D721Med (cell line): ENCODE measurements at regions not wholly inside any gene's neighbourhood (a gene's known extent, or its start where the extent isn't known, plus 50 kb on each side); places are given as distances from the start of the nearest gene placed in this dataset.

Experiments used
- DNase-seq: peaks from one replicate; pipeline ENCODE4 v3.0.0; 2011; ENCODE audit warnings: low spot score; ENCODE audit not compliant: insufficient read length
- FAIRE-seq: peaks from 2 replicates; lab custom pipeline; 2011; peaks lifted over from hg19 to GRCh38; lab: Jason Lieb, UNC
- TF ChIP-seq, protein P1 (sequence below): IDR thresholded peaks from 2 replicates; pipeline ENCODE4 v1.5.1; 2012; ENCODE audit warnings: mild to moderate bottlenecking, control low read depth; ENCODE audit not compliant: insufficient read depth; ENCODE audit errors: missing control alignments

DNA sequence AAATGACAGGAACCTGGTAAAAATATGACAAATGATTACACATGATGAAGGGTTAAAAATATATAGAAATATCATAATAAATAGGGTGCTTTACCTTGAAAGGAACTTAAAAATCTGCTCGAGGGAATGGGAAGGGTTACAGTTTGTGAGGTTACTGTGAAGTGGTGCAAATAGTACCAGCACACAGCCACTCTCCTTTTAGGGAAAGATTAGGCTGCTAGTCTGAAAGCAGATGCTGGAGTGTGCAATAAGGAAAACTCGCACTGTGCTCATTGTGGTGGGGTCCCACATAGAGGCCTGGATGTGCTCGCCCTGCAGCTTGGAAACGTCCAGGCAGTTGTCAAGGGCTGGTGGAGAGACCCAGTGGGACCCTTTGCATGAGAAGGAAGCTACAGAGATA, 145.9 kb upstream of the TBX20 start:
- TF ChIP-seq, protein P1, sequence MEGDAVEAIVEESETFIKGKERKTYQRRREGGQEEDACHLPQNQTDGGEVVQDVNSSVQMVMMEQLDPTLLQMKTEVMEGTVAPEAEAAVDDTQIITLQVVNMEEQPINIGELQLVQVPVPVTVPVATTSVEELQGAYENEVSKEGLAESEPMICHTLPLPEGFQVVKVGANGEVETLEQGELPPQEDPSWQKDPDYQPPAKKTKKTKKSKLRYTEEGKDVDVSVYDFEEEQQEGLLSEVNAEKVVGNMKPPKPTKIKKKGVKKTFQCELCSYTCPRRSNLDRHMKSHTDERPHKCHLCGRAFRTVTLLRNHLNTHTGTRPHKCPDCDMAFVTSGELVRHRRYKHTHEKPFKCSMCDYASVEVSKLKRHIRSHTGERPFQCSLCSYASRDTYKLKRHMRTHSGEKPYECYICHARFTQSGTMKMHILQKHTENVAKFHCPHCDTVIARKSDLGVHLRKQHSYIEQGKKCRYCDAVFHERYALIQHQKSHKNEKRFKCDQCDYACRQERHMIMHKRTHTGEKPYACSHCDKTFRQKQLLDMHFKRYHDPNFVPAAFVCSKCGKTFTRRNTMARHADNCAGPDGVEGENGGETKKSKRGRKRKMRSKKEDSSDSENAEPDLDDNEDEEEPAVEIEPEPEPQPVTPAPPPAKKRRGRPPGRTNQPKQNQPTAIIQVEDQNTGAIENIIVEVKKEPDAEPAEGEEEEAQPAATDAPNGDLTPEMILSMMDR = no peak
- no peak for DNase-seq
- FAIRE-seq = no peak

DNA sequence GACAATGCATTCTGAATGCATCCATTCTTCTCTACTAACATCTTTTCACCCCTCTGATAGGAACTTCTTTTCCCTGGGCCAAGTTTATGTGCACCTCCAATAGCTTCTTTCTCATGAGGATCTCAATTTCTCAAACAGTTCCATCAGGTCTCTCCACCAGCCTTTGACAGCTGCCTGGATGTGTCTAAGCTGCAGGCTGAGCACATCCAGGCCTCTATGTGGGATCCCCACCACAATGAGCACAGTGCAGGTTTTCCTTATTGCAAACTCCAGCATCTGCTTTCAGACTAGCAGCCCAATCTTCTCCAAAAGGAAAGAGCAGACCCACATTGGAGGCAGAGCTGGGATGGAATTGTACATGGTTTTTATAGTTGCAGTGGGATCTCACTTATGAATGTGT, 145.3 kb upstream of the TBX20 start:
- TF ChIP-seq, protein P1 = no peak
- DNase-seq (no peak), FAIRE-seq (no peak)

DNA sequence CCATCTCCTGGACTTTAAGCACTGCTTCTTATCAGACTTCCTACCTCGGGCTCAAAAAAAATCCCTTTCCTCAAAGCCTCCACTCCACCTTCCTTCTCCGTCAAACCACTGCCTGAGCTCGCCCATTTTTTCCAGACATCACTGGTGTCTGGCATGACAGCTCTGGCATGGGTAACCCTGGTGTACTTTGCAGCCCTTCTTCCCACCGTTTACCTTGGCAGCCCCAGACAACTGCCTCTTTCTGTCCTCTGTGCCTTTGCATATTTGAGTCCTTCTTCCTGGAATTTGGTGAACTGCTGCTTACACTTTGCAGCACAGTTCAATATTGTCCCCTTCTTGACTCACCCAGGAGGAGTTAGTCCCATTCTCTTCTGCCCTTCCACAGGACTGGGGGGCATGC, 144.6 kb upstream of the TBX20 start:
- TF ChIP-seq, protein P1 = no peak
- FAIRE-seq = no peak
- no peak for DNase-seq

DNA sequence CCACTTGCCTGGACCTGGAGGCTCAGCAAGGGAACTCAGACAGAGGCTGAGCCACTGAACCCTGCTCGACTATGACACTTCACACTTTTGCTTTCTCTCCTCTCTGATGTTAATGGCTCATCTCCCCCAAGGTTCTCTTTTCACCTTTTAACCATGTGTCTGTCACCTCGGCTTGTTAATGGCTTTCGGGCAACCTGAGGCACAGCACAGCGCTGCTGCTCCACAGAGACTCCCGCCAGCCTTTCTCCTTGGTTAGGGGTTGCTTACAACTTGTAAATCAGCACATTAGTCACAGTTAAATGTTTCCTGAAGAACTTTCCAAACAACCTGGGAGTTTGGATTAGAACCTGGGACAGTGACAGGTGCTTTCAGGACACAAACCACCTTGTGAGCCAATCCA, 136.2 kb upstream of the TBX20 start:
- DNase-seq (no peak), FAIRE-seq (no peak)
- TF ChIP-seq, protein P1 = no peak

DNA sequence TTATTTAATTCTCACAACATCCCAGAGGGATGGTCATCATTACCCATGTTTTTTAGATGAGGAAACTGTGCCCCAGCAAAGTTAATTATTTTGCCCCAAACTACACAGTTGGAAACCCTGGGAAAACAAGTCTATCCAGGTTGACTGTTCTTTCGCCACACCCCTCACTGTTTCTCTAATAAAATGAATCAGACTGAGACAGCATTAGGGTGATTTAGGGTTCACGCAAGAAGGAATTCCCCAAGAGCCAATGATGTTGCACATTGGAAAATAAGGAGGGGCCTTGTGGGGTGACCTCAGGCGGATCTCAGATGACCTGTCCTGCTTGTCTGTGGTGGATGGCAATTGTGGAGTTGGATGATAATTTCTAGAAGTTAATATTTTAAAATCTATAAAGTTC, 135.7 kb upstream of the TBX20 start:
- FAIRE-seq (no peak), DNase-seq (no peak)
- TF ChIP-seq, protein P1 = no peak

DNA sequence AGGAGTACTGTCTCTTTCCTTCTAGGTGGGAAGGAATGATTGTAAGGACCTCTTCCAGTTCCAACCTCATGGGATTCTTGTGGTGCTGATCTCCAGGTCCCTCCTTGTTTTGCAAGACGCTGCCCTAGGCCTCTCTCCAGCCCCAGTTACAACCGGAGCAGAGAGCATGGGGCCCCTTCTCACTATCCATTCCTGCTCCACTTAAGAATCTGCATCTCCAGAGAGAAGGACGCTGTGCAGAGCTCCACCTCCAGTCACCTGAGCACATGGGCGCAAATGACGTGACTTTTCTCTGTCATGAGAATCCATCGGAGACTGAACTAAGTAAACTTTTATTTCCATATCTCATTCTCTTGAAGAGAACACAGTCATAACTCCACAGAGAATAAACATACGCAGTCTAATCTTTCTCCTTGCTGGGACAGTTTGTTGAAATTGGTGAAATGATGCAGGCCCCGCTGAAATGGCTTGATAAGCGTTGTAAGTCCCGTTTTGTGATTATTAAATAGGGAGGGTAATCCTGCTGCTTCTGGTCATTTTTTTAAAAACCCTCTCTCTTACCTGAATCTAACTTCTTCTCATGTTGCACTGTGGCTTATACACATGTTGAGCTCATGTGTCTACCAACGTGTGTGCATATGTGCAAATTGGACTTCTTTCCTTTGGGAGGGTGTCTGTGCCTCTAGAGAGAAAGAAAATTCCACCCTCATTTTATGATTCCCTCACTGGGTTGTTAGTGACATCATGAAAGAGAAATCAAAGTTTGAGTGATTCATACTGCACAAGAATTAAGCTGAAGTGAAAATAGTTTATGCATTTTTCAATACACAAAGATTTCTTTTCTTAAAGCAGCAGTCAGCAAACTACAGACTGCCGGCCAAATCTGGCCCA, 133.2 kb upstream of the TBX20 start:
- TF ChIP-seq, protein P1 = no peak
- DNase-seq = no peak
- no peak for FAIRE-seq
